Neural crest cell (in vitro differentiated cells): ENCODE measurements at regions not wholly inside any gene's neighbourhood (a gene's known extent, or its start where the extent isn't known, plus 50 kb on each side); places are given as distances from the start of the nearest gene placed in this dataset.

ENCODE experiments used
- DNase-seq: peaks from one replicate; pipeline ENCODE4 v3.0.0; 2021; ENCODE audit warnings: low read depth, mixed read lengths, low spot score
- H3K27ac Mint-ChIP-seq: one replicate; pipeline ENCODE4 v1.8.0; 2021; ENCODE audit warnings: mild to moderate bottlenecking, mixed read lengths; ENCODE audit not compliant: unreplicated experiment
- H3K27me3 Mint-ChIP-seq: 2 replicates; pipeline ENCODE4 v1.8.0; 2021; ENCODE audit warnings: low read depth, mild to moderate bottlenecking, mixed read lengths
- H3K36me3 Mint-ChIP-seq: 2 replicates; pipeline ENCODE4 v1.8.0; 2021; ENCODE audit warnings: low read depth, mild to moderate bottlenecking, mixed read lengths
- H3K4me1 Mint-ChIP-seq: 2 replicates; pipeline ENCODE4 v1.8.0; 2021; ENCODE audit warnings: mixed read lengths
- H3K4me3 Mint-ChIP-seq: one replicate; pipeline ENCODE4 v1.8.0; 2021; ENCODE audit warnings: mild to moderate bottlenecking, mixed read lengths
- H3K9me3 Mint-ChIP-seq: 2 replicates; pipeline ENCODE4 v1.8.0; 2021; ENCODE audit warnings: mixed read lengths
- CTCF ChIP-seq: fragments of 200-600 bp; sonication (generic); conservative IDR thresholded peaks from 2 replicates; pipeline ENCODE4 v1.5.0; 2021; ENCODE audit warnings: antibody characterized with exemption, mild to moderate bottlenecking

GRCh38 chr12:40511341-40511740 is 180.9 kb upstream of the CNTN1 start:
- no peak overlapping the region for H3K4me3 Mint-ChIP-seq
- no peaks in the 10 kb centered on the region for H3K4me1 Mint-ChIP-seq
- DNase-seq: no peak
- TF ChIP-seq CTCF: no peak
- no peaks in the 10 kb centered on the region for H3K9me3 Mint-ChIP-seq
- H3K27ac Mint-ChIP-seq: no peak overlapping the region
- no peaks in the 10 kb centered on the region for H3K27me3 Mint-ChIP-seq
- H3K36me3 Mint-ChIP-seq: no peaks in the 10 kb centered on the region

- no peak for DNase-seq
- Mint-ChIP-seq H3K9me3 (no peaks in the 10 kb centered on the region), H3K4me1 (no peaks in the 10 kb centered on the region), H3K27me3 (no peaks in the 10 kb centered on the region), H3K36me3 (no peaks in the 10 kb centered on the region), H3K4me3 (no peak overlapping the region), H3K27ac (no peak overlapping the region)
- no peak for TF ChIP-seq CTCF
Measured at GRCh38 chr12:40515041-40515816, 177.0 kb upstream of the CNTN1 start.

GRCh38 chr12:40522837-40523236 is 169.4 kb upstream of the CNTN1 start:
- H3K4me3 Mint-ChIP-seq: no peak overlapping the region
- H3K36me3 Mint-ChIP-seq: no peaks in the 10 kb centered on the region
- no peak for TF ChIP-seq CTCF
- DNase-seq: no peak
- no peaks in the 10 kb centered on the region for H3K27me3 Mint-ChIP-seq
- H3K4me1 Mint-ChIP-seq: no peaks in the 10 kb centered on the region
- H3K9me3 Mint-ChIP-seq: no peaks in the 10 kb centered on the region
- H3K27ac Mint-ChIP-seq: no peak overlapping the region

GRCh38 chr12:40525054-40525453 is 167.2 kb upstream of the CNTN1 start:
- H3K27me3 Mint-ChIP-seq: no peaks in the 10 kb centered on the region
- no peak overlapping the region for H3K4me3 Mint-ChIP-seq
- TF ChIP-seq CTCF: no peak
- no peak overlapping the region for H3K27ac Mint-ChIP-seq
- no peaks in the 10 kb centered on the region for H3K4me1 Mint-ChIP-seq
- H3K9me3 Mint-ChIP-seq: no peaks in the 10 kb centered on the region
- no peaks in the 10 kb centered on the region for H3K36me3 Mint-ChIP-seq
- DNase-seq: no peak

GRCh38 chr12:40534828-40535227 is 157.4 kb upstream of the CNTN1 start:
- no peak overlapping the region for H3K4me3 Mint-ChIP-seq
- H3K27ac Mint-ChIP-seq: no peak overlapping the region
- peaks cover 4% of the 10 kb centered on the region for H3K9me3 Mint-ChIP-seq
- no peaks in the 10 kb centered on the region for H3K36me3 Mint-ChIP-seq
- no peak for DNase-seq
- peaks cover 3% of the 10 kb centered on the region for H3K27me3 Mint-ChIP-seq
- H3K4me1 Mint-ChIP-seq: no peaks in the 10 kb centered on the region
- no peak for TF ChIP-seq CTCF
